AG10803 (cell line): ENCODE measurements at regions not wholly inside any gene's neighbourhood (a gene's known extent, or its start where the extent isn't known, plus 50 kb on each side); places are given as distances from the start of the nearest gene placed in this dataset.

Experiments
- DNase-seq: peaks from one replicate; pipeline ENCODE4 v3.0.0; 2010; ENCODE audit warnings: low read depth
- H3K4me3 ChIP-seq: 2 replicates; pipeline ENCODE4 v1.5.1; 2011; ENCODE audit warnings: mild to moderate bottlenecking, low read length, control low read depth
- TF ChIP-seq, protein P1 (sequence below): conservative IDR thresholded peaks from 2 replicates; pipeline ENCODE4 v1.5.1; 2011; ENCODE audit warnings: mild to moderate bottlenecking, low read length, control low read depth, inconsistent platforms

DNA sequence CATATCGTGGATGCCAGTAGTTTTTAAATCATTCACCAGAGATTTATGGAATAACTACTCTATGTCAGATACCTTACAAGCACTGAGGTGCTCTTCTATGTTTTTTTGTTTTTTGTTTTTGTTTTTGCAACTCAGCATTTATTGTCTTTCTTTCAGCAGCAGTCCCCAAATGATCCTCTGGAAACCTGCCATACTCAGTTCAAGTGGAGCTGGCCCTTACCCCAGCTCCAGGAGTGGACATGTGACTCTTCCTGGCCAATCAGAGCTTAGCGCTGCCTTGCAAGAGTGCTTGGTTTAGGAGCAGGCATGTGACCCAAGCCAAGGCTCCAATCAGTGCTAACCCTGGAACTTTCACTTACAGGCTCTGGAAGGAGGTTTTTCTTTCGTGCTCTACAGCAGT is 356.6 kb upstream of the ZMIZ1 start:
- TF ChIP-seq, protein P1, sequence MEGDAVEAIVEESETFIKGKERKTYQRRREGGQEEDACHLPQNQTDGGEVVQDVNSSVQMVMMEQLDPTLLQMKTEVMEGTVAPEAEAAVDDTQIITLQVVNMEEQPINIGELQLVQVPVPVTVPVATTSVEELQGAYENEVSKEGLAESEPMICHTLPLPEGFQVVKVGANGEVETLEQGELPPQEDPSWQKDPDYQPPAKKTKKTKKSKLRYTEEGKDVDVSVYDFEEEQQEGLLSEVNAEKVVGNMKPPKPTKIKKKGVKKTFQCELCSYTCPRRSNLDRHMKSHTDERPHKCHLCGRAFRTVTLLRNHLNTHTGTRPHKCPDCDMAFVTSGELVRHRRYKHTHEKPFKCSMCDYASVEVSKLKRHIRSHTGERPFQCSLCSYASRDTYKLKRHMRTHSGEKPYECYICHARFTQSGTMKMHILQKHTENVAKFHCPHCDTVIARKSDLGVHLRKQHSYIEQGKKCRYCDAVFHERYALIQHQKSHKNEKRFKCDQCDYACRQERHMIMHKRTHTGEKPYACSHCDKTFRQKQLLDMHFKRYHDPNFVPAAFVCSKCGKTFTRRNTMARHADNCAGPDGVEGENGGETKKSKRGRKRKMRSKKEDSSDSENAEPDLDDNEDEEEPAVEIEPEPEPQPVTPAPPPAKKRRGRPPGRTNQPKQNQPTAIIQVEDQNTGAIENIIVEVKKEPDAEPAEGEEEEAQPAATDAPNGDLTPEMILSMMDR, result no peak

DNA sequence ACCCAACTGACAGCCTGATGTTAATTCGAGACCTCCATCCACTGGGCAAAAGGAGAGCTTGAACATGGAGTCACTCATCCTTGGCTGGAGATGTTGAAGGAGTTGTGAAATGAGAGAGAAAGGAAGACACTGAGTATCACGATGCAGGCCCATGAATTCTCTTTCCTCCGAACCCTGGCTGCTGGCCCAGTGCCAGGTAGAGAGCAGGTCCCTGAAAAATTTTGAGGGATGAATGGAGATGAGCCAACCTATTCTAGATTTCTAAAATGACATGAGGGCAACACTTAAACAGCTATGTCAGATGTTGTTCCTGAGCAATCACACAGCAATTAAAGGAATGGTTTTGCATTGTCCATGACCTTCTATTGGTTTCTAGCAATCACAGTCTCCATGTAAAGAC is 355.1 kb upstream of the ZMIZ1 start:
- no peak for DNase-seq
- no peak overlapping the region for H3K4me3 ChIP-seq
- TF ChIP-seq, protein P1, result no peak

More for the DNA sequence above, 356.6 kb upstream of the ZMIZ1 start:
- no peak overlapping the region for H3K4me3 ChIP-seq
- no peak for DNase-seq

DNA sequence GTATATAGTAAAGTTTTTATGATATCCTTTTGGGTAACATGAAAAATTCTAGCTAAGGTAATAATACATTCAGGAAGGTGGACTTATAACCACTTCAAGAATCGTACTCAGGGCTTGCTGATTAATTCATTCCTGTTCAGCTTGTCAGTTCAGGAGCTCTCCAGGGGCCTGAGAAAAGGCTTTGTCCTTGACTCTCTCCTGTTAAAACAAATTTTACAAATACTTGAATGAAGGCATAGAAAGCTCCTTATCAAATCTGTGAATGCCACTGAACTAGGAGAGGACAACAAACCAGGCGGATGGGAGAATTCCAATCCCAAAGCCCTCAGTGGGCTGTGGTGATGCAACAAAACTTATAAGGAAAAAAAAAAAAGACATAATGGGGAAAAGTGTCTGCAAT is 354.5 kb upstream of the ZMIZ1 start:
- TF ChIP-seq, protein P1, result no peak
- no peak for DNase-seq
- H3K4me3 ChIP-seq, result no peak overlapping the region

DNA sequence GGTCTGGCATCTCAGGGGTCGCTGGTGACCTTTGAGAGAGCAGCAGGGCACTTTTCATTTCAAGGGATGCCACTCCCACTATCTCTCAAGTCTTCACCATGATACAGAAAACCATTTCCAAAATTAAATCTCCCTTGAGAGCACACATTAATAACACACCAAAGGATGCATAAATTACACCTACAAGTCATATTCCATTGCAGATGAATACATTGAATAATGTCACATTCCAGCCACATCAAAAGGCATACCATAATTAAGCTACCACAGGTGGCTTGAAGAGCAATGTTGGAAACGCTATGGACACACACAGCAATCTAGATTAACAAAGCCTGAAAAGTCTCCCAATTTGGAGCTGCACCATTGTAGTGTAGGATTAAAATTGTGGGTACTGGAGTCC is 353.3 kb upstream of the ZMIZ1 start:
- TF ChIP-seq, protein P1, result no peak
- no peak overlapping the region for H3K4me3 ChIP-seq
- no peak for DNase-seq

DNA sequence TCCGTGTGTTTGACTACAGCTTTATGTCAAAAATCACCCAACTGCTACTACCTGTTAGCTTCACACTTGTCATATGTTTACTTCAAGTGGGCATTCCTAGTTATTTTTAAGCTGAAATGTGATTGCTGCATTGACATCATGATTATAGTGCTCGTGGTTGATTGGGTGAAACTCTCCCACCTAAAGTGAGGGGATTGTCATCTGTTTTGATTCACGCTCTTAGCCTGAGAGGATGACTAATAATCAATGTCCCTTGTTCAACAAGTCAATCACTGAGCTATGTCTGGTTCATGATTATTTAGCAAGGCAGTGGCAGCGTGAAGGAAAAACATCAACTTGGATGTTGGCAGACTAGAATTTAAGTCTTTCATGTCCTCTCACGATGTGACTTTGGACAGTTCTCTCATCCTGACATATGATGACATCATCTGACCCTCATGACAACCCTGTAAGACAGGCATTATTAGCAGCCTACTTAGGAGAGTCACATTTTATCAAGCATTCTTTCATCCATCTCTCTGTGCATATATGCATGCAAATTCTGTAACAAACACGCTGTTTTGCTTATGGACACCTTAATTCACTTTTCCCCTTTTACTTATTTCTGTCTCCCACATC is 352.6 kb upstream of the ZMIZ1 start:
- no peak for DNase-seq
- H3K4me3 ChIP-seq, result no peak overlapping the region
- TF ChIP-seq, protein P1, result no peak

DNA sequence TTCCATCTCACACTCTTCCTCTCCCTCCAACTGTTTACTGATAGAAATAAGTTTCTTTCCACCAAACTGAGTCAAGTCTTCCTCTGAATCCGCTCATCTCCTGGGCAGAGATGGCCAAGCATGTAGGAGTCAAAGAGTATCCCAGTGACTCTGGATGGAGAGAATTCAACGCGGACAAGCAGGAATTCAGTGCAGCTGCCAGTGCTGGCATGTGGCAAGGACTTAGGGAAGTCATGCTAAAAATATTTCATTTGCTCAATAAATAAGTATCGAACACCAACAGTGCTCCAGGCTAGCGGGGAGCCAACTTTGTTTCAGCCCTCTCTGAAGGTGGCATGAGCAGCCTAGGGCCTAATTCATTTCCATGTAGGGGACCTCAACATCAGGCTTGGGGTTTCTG is 351.6 kb upstream of the ZMIZ1 start:
- TF ChIP-seq, protein P1, result no peak
- no peak overlapping the region for H3K4me3 ChIP-seq
- DNase-seq, result peak; percentile 94

DNA sequence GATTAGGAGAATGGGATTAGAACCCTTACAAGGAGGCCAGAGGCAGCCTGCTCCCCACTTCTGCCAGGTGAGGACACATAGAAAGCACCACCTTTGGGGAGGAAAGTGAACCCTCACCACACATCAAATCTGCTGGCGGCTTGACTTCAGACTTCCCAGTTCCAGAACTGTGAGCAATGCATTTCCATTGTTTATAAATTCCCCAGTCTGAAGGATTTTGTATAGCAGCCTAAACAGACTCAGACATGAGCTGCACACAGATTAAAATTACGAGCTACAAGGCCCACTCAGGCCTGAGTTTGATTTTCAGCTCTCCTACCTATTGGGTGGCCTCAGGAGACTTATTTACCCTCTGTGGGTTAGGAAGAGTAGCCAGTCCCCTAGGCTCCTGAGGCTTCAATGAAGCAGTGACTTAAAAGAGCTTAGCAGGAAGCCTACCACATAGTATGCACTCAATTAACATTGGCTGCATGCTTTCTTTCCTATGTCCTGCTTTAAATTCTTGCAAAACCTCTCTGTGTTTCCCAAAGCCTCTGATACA is 350.7 kb upstream of the ZMIZ1 start:
- no peak overlapping the region for H3K4me3 ChIP-seq
- DNase-seq, result peak; percentile 40
- TF ChIP-seq, protein P1, result no peak
